C1 segment of cervical spinal cord (tissue), 14 donors: ENCODE measurements at regions not wholly inside any gene's neighbourhood (a gene's known extent, or its start where the extent isn't known, plus 50 kb on each side); places are given as distances from the start of the nearest gene placed in this dataset.

Experiments
- DNase-seq, 14 donors: peaks; one replicate each; lab custom pipeline; 2025; lab: John Stamatoyannopoulos, UW

DNA sequence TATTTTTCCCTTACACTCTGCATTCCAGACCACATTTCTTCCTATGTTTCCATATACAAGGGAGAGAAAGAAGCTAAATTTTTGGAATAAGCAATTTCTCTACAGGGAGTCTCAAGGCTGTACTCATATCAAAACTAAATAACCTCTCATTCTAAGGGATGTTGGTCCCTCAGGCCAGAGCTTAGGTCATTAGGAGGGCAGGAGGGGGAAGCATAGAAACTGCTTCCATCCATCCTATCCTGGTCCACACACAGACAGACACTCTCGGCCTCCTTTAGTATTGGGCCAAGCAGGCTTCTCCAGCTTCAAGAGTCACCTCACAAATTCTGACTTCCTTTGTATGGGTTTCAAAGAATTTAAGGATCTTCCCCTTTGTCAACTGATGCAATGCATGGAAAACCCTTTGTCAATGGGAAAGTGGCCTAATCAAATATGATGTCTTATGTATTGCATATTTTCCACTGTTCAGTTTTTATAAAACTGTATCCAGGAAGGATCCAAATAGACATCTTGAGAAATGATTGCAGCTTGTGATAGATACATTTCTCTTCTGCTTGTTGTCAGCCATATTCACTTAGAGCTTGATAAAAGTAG is 140.7 kb upstream of the RARB start:
- DNase-seq, result no peak

DNA sequence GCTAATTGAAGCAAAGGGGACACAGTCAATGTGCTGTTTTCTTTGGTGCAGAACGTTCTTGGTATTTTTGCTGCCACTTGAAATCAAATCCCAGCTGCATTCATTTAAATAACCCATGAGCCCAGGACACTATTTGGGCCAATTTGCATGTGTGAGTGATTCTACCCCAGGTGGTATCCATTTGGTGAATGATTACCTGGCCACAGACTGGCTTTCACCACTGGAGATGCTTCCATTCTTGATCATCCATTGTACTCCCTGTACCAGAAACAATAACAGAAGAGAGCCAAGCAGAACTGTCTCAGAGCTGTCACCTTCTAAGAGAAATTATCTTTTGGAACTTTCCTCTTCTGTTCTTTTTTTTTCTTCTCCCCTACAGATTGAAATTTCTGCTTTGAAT is 139.7 kb upstream of the RARB start:
- DNase-seq, result no peak

DNA sequence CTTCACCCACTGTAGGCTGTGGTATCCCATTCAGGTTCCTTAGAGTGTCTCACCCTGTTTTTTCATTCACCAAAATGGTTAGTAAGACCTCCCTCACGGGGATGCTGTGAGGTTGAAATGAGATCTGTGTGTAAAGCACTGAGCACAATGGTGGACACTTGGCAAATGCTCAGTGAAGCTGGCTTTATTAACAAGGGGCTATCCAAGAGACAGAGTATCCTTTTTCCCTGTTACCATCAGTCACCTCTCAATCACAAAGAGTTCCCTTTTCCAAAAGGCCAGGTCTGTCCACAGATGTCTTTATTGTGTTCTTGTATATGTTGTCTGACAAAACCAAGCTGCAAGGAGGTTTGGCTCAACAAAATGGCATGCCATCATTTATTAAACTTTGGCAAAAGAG is 138.9 kb upstream of the RARB start:
- no peak for DNase-seq

DNA sequence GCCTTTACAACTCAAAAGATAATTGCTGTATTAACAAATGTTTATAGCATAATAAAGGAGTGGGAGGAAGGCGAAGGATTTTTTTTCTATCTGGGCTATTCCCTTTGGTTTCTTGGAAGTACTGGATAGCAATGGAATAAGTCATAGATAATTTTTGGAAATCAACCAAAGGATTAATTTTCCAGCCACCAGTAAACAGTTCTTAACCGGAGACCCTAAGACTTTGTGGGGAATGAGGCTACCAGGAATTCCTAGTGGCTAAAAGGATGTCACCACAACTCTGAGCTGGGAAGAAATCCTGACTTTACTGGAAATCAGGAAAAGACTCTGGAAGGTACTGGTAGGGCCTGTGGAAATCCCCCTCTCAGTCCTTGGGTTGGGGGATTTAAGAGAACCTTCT is 138.4 kb upstream of the RARB start:
- DNase-seq, result no peak

DNA sequence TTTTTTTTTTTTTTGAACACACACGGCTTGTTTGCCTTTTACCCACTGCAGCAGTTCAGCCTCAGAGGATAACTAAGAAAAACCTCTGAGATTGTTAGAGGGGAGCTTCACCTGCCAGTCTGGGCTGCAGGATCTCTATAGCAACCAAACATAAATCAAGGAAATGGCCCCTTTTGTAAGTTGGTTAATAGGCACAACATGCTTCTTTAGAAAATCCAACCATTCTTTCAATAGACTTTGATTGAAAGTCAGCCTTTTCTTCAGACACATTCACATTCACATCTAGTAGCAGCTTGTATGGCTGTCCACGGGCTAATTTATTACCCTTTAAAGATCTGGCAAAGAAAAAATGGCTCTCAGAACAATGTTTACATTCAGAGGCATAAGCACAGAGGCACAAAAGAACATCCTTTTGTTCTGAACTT is 136.6 kb upstream of the RARB start:
- no peak for DNase-seq

DNA sequence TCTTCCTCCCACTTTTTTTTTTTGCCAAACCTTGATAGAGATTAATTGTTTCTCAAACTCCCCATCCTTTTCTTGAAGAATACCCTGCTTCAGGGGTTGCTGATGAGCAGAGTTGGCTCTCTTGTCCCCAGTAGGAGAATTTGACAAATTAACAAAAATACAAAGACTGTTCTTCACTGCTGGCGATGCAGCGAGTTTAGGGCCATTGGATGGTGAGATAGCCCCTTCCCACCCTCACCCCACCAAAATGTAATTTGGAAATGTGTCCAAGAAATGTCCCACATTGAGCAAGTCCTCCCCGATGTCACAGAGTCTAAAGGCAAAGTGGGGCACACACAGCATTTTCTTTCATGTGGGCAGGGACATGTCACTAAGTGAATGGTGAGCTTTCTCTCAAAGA is 136.0 kb upstream of the RARB start:
- DNase-seq, result no peak

DNA sequence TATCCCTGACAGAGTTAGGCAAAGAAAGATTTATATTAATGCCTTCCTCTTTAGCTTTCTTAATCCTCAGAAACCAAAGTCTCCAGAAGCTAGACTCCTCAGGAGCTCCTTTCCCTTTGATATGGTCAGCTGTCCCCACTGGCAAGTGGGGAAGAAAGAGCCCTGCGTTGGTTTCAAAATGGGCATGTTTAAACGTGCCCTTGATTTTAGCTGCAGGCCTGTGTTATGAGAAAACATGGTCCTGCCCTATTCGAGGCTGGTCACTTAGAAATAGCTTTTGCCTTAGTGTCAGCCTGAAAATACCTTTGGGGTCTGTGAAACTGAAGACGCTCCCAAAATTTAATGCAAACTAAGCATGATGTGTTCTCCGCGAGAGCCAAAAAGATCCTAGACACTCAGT is 135.5 kb upstream of the RARB start:
- DNase-seq, result no peak

DNA sequence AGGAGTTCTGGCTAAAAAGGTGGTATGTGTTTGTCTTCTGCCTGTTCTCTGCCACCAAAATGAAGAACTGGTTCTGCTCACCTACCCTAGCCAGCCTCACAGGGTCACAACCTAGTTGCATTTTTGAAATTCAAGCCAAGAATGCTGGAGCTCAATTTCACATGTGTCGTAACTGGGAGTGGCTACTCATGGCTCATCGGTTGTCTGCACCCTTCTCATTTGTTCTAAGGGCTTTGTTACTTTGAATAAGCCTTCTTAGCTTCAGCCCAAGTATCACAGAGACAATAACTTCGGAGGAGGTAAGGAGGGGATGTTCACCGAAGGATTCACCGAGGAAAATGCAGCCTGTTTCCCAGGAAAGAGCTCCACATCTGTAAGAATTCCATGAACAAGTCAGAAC is 134.3 kb upstream of the RARB start:
- no peak for DNase-seq

DNA sequence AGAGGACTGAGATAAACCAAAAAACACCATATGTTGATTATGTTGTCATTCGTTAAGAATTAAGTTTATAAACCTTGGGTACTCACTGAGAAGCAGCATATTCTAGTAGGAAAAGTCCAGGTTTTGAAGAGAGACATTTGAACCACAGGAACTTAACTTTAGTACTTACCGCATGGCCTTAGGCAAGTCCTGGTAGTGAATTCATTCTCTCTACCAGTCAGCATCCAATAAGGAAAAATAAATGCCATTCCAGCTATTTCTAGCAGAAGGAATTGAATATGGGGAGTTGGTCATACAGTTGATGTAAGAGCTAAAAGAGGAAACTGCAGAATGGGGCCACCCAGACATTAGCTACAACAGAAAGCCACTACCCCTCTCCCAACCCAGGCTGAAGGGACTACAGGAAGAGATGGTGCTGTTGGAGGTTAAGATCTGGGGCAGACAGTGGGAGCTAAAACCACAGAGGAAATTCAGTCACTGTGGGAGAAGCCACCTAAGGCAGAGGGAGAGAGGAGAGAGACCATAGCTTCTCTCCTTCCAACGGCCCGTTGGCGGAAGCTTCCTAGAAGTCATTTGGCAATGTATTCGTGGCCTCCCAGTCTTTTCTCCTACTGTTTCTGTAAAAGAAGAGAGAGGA is 133.8 kb upstream of the RARB start:
- DNase-seq, result no peak

DNA sequence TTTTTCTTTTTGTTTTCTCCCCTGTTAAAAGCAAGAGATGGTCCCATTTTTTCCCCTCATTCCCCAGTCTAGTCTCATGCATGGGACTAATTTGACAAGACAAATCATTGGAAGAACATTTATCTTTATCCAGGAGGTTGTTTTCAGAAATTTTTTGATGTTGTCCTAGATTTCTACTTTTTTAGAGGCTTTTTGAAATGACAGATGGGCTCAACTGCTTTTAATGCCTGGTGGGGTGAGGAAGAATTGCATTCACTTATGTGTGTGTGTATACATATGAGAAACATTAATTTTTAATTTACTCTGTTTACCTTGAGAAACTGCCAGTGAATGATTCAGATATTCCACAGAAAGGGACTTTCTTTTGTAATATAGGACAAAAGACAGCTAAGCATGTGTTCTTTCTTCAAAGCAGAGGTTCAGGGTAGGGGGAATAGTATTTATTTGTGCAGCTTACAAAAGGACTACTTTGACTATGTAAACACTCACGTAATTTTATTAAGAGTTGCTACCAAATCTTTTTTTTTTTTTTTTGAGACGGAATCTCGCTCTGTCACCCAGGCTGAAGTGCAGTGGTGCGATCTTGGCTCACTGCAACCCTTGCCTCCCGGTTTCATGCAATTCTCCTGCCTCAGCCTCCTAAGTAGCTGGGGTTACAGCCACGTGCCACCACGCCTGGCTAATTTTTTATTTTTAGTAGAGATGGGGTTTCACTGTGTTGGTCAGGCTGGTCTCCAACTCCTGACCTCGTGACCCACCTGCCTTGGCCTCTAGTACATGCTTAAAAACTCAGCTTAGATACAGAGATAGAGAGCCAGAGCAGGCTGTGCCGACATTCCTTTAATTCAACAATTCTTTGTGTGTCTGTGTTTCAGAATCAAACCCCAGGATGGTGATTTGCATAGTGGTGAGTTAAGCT is 130.1 kb upstream of the RARB start:
- no peak for DNase-seq

DNA sequence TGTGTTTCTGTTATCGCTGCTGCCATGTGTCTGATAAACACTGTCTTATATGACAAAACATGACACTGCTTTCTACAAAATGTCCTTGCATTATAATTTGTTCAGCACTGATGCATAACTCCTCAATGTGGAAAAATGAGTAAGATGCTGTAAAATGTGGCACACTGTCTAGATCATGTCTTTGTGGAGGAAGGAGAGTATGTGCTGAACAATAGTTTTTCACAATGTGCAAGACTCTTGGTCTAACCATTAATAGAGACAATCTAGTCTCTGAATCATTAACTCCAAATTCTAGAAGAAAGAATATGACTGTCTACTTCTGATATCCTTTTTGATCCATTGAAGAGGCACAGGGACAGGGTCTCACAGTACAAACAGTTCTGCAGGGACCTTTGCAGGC is 127.9 kb upstream of the RARB start:
- no peak for DNase-seq

DNA sequence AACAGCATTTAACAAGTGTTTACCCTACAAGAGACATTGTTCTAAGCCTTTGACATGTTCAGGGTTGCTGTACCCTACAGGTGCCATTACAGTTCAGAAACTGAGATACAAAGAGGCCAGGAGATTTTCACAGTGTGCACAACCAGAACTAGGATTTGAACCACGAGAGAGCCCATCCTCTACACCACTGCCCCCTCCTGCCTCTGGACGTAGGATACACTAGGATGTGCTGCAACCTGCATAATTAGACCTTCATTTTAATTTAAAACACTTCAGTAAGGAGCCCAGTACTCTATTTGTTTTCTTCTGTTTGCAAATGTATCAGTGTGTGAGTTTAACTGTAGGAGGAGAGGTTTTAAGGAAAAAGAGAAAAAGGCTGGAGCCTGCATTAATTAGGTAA is 123.1 kb upstream of the RARB start:
- no peak for DNase-seq

DNA sequence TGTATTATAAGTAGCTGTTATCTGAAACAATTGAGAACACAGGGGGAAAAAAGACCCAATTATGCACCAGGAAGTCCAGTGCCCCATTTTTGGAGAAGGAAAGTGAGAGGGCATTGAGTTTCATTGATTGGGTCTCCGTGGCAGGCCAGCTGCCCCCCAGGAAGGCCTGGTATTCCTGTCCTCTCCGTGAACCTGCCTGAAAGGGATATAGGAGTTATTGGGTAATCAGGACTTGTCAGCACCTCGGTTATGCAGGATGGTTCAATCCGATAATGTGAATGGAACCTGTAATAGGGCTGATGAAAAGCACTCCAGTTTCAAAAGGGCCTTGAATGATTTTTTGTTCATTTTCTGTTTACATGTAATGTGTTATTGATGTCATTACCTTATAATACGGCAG is 122.0 kb upstream of the RARB start:
- DNase-seq, result no peak

DNA sequence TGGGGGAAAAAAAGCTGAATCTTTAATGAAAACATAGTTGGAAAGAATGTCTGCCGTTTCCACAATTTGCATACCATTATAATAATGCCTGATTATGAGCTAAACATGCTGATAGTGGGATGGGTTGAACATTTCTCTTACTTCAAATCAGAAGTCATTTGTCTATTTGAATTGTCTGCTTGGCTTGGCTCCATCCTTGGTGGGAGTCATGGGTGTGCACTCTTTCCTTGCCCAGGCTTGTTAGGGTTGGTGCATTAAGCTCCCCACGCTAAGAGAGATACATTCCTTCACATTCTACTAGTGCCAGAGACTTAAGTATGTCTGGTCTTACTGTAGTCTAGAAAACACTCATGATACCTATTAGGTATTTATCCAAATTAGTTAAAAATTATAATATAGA is 121.4 kb upstream of the RARB start:
- no peak for DNase-seq

DNA sequence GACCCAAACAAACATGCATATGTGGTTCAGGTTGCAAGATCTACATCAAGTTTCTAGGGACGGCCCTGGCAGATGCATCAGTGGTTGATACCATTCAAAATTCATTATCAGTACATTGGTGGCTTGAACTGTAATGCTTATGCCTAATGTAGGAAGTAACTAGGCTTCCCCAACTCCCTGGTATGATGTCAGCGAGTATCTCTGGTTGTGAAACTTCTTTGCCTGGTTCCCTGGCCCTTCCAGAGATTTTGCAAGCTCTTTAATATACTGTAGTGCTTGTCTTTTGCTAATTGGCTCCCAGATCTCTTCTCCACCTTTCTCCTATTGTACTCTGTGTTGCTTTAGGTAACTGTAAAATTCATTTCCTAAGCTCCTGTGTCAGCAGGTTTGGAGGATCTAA is 114.8 kb upstream of the RARB start:
- no peak for DNase-seq

DNA sequence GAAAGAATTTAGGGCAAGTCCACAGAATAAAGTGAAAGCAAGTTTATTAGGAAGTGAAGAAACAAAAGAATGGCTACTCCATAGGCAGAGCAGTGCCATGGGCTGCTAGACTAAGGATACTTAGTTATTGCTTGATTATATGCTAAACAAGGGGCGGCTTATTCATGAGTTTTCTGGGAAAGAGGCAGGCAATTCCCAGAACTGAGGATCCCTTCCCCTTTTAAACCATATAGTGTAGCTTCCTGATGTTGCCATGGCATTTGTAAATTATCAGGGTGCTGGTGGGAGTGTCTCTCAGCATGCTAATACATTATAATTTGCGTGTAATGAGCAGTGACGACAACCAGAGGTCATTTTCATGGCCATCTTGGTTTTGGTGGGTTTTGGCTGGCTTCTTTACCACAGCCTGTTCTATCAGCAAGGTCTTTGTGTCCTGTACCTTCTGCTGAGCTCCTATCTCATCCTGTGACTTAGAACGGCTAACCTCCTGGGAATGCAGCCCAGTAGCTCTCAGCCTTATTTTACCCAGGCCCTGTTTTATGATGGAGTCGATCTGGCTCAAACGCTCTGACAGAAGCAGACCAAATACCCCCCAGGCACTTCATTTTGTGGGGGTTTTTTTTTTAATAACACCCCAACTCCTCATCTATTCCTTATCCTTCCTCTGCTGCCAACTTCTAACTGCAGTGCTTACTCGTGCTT is 103.0 kb upstream of the RARB start:
- no peak for DNase-seq

DNA sequence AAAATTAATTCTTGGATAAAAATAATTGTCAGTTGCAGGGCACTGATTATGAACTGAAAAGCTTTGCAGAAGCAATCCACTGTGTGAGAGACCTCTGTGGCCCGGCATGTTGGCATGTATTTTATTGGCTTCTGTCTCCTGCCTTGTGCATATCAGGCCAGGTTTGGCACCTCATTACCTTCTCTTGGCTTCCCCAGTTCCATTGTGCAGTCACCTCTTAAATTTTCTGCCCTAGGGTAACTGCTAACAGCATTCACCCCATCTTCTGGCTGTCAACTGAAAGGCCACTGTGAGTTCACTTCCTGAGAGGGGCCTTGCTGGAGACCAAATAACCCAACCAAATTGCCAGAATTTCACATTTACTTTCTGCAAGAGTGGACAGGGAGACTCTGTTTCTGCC is 92.7 kb upstream of the RARB start:
- no peak for DNase-seq

DNA sequence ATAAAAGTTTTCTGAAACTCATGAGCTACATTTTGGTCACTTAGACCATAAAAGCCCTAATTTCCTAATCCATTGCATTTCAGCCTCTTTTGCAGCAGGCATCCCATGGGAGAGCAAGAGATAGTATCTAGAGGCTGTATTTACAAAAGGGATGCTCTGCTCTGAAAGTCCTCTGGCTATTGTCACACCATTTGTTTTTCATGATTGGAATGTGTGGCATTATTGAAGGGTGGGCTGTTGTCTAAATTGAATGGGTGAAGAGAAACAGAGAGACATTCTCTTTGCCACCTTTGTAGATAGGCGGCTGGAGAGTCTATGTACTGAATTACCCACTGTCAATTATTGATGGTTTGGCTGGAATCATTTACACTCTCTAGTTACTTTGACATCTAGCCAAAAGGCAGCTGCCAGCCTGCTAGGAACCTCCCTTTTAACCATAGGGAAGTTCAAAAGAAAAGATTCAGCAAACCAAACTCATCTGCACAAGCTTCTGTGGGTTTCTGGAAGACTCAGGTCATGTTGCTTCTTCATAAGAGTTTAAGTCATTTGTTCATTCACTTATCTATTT is 89.8 kb upstream of the RARB start:
- no peak for DNase-seq

DNA sequence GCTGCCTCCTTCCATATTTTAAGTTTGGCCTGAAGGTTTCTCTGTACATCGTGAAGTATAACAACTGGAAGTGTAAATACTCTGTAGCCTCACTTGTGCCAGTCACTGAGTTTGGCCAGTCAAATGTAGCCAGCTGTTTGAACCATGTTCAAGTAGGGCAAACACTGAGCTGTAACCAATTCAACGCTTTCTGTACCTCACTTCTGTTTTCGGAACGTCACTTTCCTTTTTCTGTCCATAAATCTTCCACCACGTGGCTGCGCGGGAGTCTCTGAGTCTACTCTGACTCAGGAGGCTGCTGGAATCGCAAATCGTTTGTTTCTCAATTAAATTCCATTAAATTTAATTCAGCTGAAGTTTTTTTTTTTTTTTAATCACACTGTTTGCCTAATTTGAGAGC is 88.8 kb upstream of the RARB start:
- no peak for DNase-seq

DNA sequence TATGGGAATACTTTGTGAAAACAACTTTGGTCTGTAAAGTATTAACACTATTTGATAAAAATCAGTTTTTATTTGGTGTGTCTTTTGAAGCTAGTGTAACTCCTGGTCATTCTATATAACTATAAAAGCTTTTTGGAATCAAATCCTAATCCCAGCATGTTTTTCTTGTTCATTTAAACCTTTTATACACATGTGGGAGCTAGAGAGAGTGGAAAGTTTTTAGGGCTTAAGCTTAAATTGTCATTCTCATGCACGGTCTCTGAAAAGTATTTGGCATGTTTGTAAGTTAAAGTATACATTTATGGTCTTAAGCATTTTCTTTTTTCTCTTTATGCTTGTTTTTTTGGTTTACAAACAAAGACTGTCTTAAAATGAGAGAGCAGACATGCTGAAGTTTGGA is 83.4 kb upstream of the RARB start:
- no peak for DNase-seq

DNA sequence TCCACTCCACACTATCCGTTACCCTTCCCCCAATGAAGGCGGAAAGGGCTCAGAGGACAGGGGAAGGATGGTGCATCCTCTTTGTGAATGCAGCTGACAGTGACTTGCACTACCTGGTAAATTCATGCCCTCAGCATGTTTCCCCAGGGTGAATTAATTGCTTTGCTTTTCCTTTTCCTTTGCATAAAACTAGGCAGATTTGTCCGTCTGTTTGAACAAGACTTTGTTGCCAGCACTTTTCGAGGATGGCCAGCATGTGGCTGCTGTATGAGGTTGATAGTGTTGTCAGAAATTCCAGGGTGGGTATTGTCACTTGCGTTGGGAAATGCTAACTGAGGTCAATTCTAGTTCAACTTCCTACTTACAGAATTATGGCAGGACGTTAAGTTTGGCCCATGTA is 79.0 kb upstream of the RARB start:
- no peak for DNase-seq
